Activated naive CD8-positive, alpha-beta T cell treated with anti-CD3 and anti-CD28 coated beads, Interleukin-2, amount 10 ng/mL, durations not matched to agents 7 days and 5 days (primary cell): ENCODE measurements at regions not wholly inside any gene's neighbourhood (a gene's known extent, or its start where the extent isn't known, plus 50 kb on each side); places are given as distances from the start of the nearest gene placed in this dataset.

ENCODE experiments used
- ATAC-seq: fragments of 150-1000 bp; cut with Tn5 transposase; one replicate; pipeline ENCODE4 v1.10.0; 2021; ENCODE audit warnings: low read depth, moderate library complexity
- POLR2A ChIA-PET: fragments of 350-600 bp; sonication (Branson Sonifier 250); formaldehyde crosslinking; loops from one replicate; lab custom pipeline; 2021; ENCODE audit warnings: antibody characterized with exemption; lab: Charles Lee
- DNase-seq: peaks from one replicate; pipeline ENCODE4 v3.0.0; 2021
- H3K27ac Mint-ChIP-seq: one replicate; pipeline ENCODE4 v1.8.0; 2022; ENCODE audit warnings: mild to moderate bottlenecking, mixed read lengths
- H3K27me3 Mint-ChIP-seq: one replicate; pipeline ENCODE4 v1.8.0; 2022; ENCODE audit warnings: mild to moderate bottlenecking, moderate library complexity, mixed read lengths
- H3K36me3 Mint-ChIP-seq: one replicate; pipeline ENCODE4 v1.8.0; 2021; ENCODE audit warnings: mild to moderate bottlenecking, mixed read lengths
- H3K4me1 Mint-ChIP-seq: one replicate; pipeline ENCODE4 v1.8.0; 2021; ENCODE audit warnings: mixed read lengths
- H3K4me3 Mint-ChIP-seq: one replicate; pipeline ENCODE4 v1.8.0; 2022; ENCODE audit warnings: mild to moderate bottlenecking, moderate library complexity, mixed read lengths
- H3K9me3 Mint-ChIP-seq: one replicate; pipeline ENCODE4 v1.8.0; 2021; ENCODE audit warnings: mixed read lengths

DNA sequence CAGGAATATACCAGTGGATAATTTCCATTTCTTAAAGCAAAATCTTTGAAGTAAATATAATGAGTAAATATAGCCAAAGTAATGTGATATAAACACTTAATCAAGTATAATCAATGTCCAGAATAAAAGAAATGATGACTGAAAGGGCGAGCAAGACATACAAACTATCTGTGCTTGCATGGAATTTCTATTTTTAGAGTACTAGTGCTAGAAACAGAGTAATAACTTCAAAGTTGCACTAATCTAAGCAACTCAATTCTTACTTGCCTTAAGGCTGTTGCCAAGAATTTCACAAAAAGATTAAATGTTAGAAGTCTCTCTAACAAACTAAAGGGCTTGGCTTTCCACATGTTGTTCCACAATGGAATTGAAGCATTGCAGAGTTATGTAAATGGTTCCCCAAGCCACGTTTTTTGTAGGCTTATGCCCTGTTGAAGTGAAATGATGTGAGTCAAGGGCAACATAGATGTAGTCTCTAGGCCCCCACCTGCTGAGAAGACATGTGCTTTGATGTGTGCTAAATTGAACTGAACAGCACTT lies 175.0 kb upstream of the LMNTD1 start:
- Mint-ChIP-seq H3K9me3 (peaks cover 1% of the 10 kb centered on the region), H3K36me3 (no peaks in the 10 kb centered on the region), H3K27me3 (no peaks in the 10 kb centered on the region), H3K27ac (no peak overlapping the region), H3K4me1 (no peaks in the 10 kb centered on the region), H3K4me3 (no peak overlapping the region)
- DNase-seq (no peak), ATAC-seq (no peak)
- POLR2A ChIA-PET, result no interaction called here

DNA sequence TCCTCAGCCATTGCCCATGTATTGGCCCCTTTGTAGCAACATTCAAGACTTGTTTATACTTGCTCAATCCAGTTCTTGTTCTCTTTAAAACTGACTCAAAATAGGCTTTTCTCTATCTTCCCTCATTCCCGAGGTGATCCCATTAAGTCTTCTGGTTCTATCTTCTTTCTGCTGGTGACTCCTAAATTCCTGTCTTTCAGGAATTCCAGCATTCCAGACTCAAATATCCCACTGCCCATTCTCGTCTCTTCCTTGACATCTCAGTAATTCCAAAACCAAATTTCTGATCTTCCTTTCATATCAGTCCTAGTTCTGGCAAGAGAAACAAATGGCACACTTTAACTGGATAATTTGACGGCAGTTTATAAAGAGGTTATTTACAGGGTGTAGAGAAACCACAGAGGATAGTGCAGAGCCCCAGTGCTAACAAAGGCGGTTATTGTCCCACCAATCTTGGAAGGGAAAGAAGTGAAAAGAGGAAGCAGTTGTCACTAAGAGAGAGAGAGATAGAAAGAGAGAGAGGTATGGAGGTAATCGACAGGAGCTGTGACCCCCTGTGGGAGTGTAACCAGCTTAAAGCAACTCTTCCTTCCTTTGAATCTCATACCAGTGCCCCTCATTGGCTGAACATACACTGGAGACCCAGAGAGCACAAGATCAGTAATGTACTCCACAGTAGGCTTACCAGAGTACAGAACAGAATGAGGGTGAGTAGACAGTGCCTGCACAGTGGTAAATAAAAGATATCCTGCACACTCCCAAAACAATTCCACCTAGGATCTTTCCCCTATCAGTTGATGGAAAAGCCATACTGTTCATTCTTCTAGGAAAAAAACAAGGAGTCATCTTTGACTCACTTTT lies 177.6 kb upstream of the LMNTD1 start:
- no peak overlapping the region for H3K27ac Mint-ChIP-seq
- no peaks in the 10 kb centered on the region for H3K27me3 Mint-ChIP-seq
- ATAC-seq (no peak), DNase-seq (no peak)
- H3K36me3 Mint-ChIP-seq, result no peaks in the 10 kb centered on the region
- POLR2A ChIA-PET, result no interaction called here
- no peak overlapping the region for H3K4me3 Mint-ChIP-seq
- H3K9me3 Mint-ChIP-seq, result no peaks in the 10 kb centered on the region
- H3K4me1 Mint-ChIP-seq, result no peaks in the 10 kb centered on the region

DNA sequence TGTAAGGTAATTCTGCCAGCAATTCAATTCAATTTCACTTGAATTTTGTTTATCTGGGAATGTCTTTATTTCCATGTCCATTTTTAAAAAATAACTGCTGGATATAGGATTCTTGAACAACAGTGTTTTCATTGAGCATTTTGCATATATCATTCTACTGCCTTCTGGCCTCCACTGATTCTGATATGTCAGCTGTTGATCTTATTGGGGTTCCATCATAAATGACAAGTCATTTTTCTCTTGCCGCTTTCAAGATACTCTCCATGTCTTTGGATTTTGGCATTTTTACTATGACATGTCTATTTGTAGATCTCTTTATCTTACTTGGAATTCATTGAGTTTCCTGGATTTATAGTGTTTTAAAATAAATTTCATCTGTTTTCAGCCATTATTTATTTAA lies 180.5 kb upstream of the LMNTD1 start:
- H3K27me3 Mint-ChIP-seq, result no peaks in the 10 kb centered on the region
- no peak for DNase-seq
- no peak overlapping the region for H3K27ac Mint-ChIP-seq
- H3K9me3 Mint-ChIP-seq, result peaks cover 3% of the 10 kb centered on the region
- no peak overlapping the region for H3K4me3 Mint-ChIP-seq
- ATAC-seq, result no peak
- POLR2A ChIA-PET, result no interaction called here
- no peaks in the 10 kb centered on the region for H3K36me3 Mint-ChIP-seq
- no peaks in the 10 kb centered on the region for H3K4me1 Mint-ChIP-seq

DNA sequence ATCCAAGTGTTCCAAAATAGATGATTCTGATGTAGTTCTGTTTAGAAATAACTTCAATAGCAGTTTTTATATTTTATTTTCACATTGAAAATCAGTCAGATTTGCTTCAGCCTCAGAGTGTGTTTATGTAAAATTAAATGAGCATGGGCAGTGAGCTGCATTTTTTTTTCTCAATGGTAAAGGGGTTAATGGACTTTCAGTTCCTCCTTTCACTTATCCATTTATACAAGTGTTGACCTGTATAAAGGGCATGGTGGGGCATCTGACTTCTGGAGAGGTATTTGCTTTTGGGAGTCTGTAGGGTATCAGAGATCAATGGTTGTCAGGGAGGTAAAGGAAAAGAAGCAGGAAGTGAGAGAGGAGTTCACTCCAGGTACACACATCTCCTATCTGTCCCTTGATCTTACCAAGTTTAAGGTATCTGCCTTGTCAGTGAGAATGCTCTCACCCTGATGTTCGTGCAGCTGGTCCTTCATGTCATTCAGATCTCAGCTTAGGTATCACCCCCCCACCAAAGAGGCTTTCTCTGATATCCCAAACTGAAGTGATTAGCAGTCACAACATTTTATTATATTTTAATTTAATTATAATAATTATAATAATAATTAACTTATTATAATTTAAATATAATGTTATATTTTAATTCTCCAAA lies 181.6 kb upstream of the LMNTD1 start:
- ATAC-seq, result no peak
- peaks cover 3% of the 10 kb centered on the region for H3K9me3 Mint-ChIP-seq
- H3K27ac Mint-ChIP-seq, result no peak overlapping the region

DNA sequence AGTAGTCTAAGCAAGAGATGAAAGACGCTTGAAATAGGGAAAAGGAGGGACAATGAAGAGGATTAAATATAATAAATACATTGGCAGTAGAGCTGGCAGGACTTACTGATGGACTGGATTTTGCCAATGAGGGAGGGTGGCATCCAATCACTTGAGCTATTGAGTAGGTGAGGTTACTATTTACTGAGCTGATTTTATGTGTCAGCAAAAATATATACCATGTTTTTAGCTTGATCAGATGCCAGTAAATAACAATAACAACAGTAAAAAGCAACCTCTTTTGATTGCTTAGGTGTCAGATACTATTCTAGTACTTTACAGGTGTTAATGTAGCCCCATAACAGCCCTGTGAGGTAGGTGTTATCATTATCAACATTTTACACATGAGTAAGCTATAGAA lies 187.5 kb upstream of the LMNTD1 start:
- H3K9me3 Mint-ChIP-seq, result peaks cover 6% of the 10 kb centered on the region
- no peak for DNase-seq

More for the DNA sequence above, 181.6 kb upstream of the LMNTD1 start:
- no peak overlapping the region for H3K4me3 Mint-ChIP-seq
- no peaks in the 10 kb centered on the region for H3K36me3 Mint-ChIP-seq
- H3K4me1 Mint-ChIP-seq, result no peaks in the 10 kb centered on the region
- POLR2A ChIA-PET, result no interaction called here
- H3K27me3 Mint-ChIP-seq, result no peaks in the 10 kb centered on the region
- DNase-seq, result no peak

DNA sequence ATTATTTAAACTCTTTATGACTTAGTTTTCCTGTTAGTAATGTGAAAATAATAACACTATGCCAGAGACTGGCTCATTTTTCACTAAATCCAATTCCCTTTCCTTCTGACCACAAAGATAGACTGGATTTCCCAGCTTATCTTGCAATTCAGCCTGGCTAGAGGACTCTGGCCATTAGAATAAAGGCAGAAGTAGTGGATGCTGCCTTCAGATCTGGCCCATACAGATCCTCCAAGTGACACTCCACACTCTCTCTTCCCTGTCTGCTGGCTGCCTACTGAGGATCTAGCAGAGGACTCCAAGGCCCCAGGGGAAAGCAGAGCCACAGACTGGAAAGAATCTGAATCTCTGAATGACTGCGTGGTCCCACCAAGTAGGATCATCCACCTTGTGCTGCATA lies 188.8 kb upstream of the LMNTD1 start:
- POLR2A ChIA-PET, result no interaction called here

More for the DNA sequence above, 187.5 kb upstream of the LMNTD1 start:
- no peaks in the 10 kb centered on the region for H3K36me3 Mint-ChIP-seq
- ATAC-seq, result no peak
- no peak overlapping the region for H3K27ac Mint-ChIP-seq
- H3K4me3 Mint-ChIP-seq, result no peak overlapping the region
- POLR2A ChIA-PET, result no interaction called here
- no peaks in the 10 kb centered on the region for H3K4me1 Mint-ChIP-seq
- H3K27me3 Mint-ChIP-seq, result peaks cover 2% of the 10 kb centered on the region

DNA sequence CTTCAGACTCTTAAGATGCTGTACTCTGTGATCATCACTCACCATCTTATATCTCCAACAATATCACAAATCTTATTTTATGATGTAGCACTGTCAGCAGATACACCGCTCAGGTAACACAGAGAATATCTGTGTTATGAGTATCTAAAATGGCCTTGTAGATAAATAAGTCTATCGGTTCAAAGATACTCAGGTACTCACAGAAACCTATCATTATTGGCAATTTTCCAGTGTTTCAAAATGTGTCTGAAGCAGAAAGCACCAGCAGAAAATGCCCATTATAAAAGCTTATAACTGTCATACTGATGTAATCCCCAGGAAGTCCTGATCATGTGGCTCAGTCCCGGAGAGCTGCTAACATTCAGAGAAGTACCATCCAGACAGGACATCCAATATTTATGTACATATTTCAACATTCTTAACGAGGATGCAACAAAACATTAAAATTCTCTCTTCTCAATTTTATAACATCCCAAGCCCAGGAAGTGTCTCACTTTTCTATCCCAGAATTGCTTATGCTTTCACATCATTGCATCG lies 190.7 kb upstream of the LMNTD1 start:
- H3K9me3 Mint-ChIP-seq, result peaks cover 2% of the 10 kb centered on the region
- POLR2A ChIA-PET, result no interaction called here
- no peaks in the 10 kb centered on the region for H3K4me1 Mint-ChIP-seq
- H3K27me3 Mint-ChIP-seq, result peaks cover 2% of the 10 kb centered on the region
- H3K27ac Mint-ChIP-seq, result no peak overlapping the region
- H3K36me3 Mint-ChIP-seq, result no peaks in the 10 kb centered on the region
- no peak overlapping the region for H3K4me3 Mint-ChIP-seq
- DNase-seq (no peak), ATAC-seq (no peak)

More for the DNA sequence above, 188.8 kb upstream of the LMNTD1 start:
- no peaks in the 10 kb centered on the region for H3K4me1 Mint-ChIP-seq
- no peak overlapping the region for H3K4me3 Mint-ChIP-seq
- H3K36me3 Mint-ChIP-seq, result no peaks in the 10 kb centered on the region
- ATAC-seq (no peak), DNase-seq (no peak)
- H3K27ac Mint-ChIP-seq, result no peak overlapping the region
- H3K27me3 Mint-ChIP-seq, result peaks cover 2% of the 10 kb centered on the region
- H3K9me3 Mint-ChIP-seq, result peaks cover 6% of the 10 kb centered on the region

DNA sequence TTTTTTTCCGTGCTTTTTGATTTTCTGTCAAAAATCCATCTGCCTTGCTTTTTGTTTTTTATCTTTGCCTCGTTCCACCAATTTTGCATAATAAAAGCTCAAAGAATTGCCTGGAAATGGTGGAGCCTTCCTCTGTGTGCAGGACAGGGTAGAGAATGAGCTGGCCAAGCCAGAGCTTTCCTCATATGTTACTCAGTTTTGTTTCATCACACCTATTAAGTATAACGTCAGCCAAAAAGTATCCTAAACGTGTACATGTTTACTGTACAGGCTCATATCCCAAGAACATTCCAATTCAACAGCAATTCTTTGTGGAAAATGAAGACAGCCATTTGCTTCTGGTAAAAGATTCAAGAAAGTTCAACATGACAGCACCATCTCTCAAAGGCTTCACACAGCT lies 191.2 kb upstream of the LMNTD1 start:
- POLR2A ChIA-PET, result no interaction called here
- no peaks in the 10 kb centered on the region for H3K36me3 Mint-ChIP-seq
- no peak overlapping the region for H3K4me3 Mint-ChIP-seq
- H3K27ac Mint-ChIP-seq, result no peak overlapping the region
- H3K4me1 Mint-ChIP-seq, result no peaks in the 10 kb centered on the region
- H3K9me3 Mint-ChIP-seq, result peaks cover 2% of the 10 kb centered on the region
- DNase-seq (no peak), ATAC-seq (no peak)
- H3K27me3 Mint-ChIP-seq, result peaks cover 3% of the 10 kb centered on the region

DNA sequence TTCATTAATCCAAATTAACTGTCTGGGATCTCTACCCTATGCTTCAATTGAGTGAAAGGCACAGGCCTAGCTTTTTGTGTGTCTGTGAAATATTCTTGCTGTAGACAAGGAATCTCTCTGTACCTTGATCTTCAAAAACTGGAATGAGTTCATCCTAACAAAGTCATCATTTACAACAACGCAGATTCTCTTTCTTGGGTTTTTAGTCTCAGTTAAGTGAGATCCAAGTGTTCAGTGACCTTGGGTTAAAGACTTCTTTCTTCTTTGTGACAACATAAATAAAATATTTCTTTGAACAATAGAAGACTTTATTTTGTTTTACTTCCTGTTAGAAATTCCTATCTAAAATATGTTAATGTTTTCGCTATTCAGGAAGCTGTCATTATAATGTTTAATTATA lies 192.2 kb upstream of the LMNTD1 start:
- Mint-ChIP-seq H3K27ac (no peak overlapping the region), H3K4me1 (no peaks in the 10 kb centered on the region), H3K27me3 (peaks cover 6% of the 10 kb centered on the region), H3K36me3 (no peaks in the 10 kb centered on the region), H3K9me3 (peaks cover 2% of the 10 kb centered on the region), H3K4me3 (no peak overlapping the region)
- no peak for DNase-seq
- ATAC-seq, result no peak
- POLR2A ChIA-PET, result no interaction called here

DNA sequence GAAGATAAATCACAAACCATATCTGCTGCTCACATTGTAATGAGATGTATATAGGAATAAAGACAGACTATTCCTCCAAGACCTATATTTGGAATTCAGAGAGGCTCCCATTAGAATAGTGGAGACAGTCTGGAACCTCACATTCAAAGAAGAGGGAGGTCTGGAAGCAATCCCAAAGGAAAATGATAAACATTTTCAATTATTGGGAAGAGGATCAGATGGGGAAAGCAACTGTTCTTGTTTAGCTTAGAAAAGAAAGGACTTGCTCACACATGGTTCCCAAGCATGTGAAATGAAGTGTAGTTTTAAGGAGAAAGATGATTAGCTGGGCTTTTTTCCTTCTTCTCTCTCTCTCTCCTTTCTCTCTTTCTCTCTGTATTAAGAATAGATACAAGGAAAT lies 193.0 kb upstream of the LMNTD1 start:
- H3K9me3 Mint-ChIP-seq, result no peaks in the 10 kb centered on the region
- ATAC-seq (no peak), DNase-seq (no peak)
- H3K27ac Mint-ChIP-seq, result no peak overlapping the region
- H3K4me1 Mint-ChIP-seq, result no peaks in the 10 kb centered on the region
- no peak overlapping the region for H3K4me3 Mint-ChIP-seq
- POLR2A ChIA-PET, result no interaction called here
- H3K27me3 Mint-ChIP-seq, result peaks cover 6% of the 10 kb centered on the region
- no peaks in the 10 kb centered on the region for H3K36me3 Mint-ChIP-seq

DNA sequence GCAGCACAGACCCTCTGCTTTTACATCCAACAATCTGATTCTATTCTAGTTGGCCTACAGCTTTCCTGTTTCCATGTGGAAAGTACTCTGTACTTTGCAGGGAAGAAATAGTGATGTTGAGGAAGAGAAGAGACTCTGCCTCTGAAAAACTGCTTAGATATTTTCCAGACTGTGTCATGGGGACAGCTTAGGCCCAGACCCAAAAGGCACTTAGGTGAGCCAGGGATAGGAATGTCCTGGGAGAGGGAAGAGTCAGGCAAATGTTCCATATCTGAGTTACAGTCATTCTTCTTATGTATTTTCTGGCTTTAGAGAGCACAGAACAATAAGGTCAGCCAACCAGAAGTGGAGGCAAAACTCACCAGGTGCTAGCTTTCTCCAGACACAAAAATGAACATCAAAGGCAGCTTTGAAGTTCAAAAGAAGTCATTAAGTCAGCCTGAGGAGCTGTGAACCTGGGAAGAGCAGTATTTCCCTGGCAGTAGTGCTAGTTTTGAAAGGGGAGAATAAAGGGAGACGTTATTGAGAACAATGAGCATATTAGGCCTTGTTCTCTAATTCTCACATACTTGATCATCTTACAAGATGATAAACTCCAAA lies 199.7 kb upstream of the LMNTD1 start:
- ATAC-seq, result no peak
- no peak overlapping the region for H3K4me3 Mint-ChIP-seq
- no peaks in the 10 kb centered on the region for H3K4me1 Mint-ChIP-seq
- DNase-seq, result no peak
- no peaks in the 10 kb centered on the region for H3K9me3 Mint-ChIP-seq
- H3K27ac Mint-ChIP-seq, result no peak overlapping the region
- H3K36me3 Mint-ChIP-seq, result no peaks in the 10 kb centered on the region
- H3K27me3 Mint-ChIP-seq, result peaks cover 7% of the 10 kb centered on the region
- POLR2A ChIA-PET, result no interaction called here

DNA sequence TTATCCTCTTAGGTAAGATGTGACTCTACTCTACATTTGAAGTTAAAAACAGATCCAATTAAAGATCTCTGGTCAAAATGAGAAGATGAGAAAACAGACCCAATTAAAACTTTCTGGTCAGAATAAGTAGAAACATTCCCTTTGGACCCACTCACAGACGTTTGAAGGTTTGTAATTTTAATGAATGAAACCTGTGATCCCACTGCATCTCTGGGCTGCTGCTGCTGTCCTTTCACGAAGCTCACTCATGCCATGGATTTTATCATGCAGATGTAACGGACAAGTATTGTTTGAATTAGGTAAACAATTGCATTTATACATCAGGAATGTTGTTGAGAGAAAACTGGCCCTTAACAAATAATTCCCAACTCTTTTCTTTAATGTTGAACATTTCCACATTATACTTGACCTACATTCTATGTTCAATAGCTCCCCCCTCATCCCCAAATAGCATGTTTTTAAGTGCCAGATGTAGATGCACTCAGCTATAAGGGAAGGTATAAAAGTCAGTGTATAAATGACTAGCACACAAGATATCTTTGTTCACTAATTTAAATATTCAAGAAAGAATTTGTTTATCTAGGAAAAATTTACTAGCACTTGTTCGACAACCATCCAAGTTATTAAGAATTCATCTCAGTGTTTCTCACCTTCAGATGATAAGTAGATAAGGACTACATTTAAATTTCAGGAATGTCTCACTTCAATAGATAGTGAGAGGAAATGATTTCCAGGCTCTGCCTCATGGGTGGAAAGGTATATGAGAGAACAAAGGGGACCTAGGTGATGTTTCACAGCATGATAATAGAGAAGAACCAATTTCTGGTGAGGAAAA lies 202.3 kb upstream of the LMNTD1 start:
- Mint-ChIP-seq H3K36me3 (no peaks in the 10 kb centered on the region), H3K4me3 (no peak overlapping the region), H3K27ac (no peak overlapping the region), H3K4me1 (no peaks in the 10 kb centered on the region), H3K9me3 (no peaks in the 10 kb centered on the region), H3K27me3 (peaks cover 10% of the 10 kb centered on the region)
- POLR2A ChIA-PET, result no interaction called here
- DNase-seq (no peak), ATAC-seq (no peak)

DNA sequence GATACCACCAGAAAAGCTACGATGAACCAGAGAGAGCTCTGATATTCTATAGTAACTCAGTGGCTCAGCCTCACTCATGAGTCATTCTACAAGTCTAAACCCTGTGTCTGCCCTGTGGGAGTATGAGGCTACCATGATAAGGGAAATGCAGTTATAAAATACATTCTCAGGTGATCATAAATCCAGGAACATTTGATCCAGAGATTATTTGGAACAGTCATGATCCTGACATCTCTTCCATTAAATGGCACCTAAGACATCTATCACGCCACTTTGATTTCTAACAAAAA lies 202.6 kb upstream of the RASSF8 start:
- POLR2A ChIA-PET, result no interaction called here
- no peak for DNase-seq
- Mint-ChIP-seq H3K9me3 (no peaks in the 10 kb centered on the region), H3K27ac (no peak overlapping the region), H3K36me3 (no peaks in the 10 kb centered on the region), H3K4me1 (no peaks in the 10 kb centered on the region), H3K27me3 (peaks cover 10% of the 10 kb centered on the region), H3K4me3 (no peak overlapping the region)
- ATAC-seq, result no peak
